ENCODE measurements at regions not wholly inside any gene's neighbourhood (a gene's known extent, or its start where the extent isn't known, plus 50 kb on each side); places are given as distances from the start of the nearest gene placed in this dataset.

- no peaks in the 10 kb centered on the region for H3K79me2 ChIP-seq (ENCODE audit: low read length)
- H3K4me2 ChIP-seq (ENCODE audit: low read depth, low read length, poor library complexity, severe bottlenecking): no peak overlapping the region
- H3K27ac ChIP-seq (ENCODE audit: low read length): no peak overlapping the region
- H3K9me2 ChIP-seq (replicated peaks; ENCODE audit: insufficient read depth, low read length): no peaks in the 10 kb centered on the region
- H3K4me1 ChIP-seq (ENCODE audit: low read length): peaks cover 3% of the 10 kb centered on the region; the same call in 1 of the 2 replicates
- H3K36me3 ChIP-seq (ENCODE audit: insufficient read depth, low read length): no peaks in the 10 kb centered on the region
- peak; percentile 84 for DNase-seq
- H3K9ac ChIP-seq (ENCODE audit: low read length): no peak overlapping the region
- no peak overlapping the region for H3K4me3 ChIP-seq (ENCODE audit: low read length)
- H3K9me3 ChIP-seq (ENCODE audit: low read length): no peaks in the 10 kb centered on the region
- H2AFZ ChIP-seq (ENCODE audit: low read length): no peak overlapping the region
- no peaks in the 10 kb centered on the region for H3K27me3 ChIP-seq (ENCODE audit: low read length)
- no peaks in the 10 kb centered on the region for H4K20me1 ChIP-seq (ENCODE audit: insufficient read depth, low read depth, low read length)
These were observed 261.0 kb upstream of the CXCR4 start for GRCh38 chr2:136378712-136379595.

GRCh38 chr2:136377423-136378382, 259.8 kb upstream of the CXCR4 start:
- Histone ChIP-seq H3K4me1 (ENCODE audit: low read length) (no peaks in the 10 kb centered on the region), H3K4me3 (ENCODE audit: low read length) (no peak overlapping the region), H4K20me1 (ENCODE audit: insufficient read depth, low read depth, low read length) (no peaks in the 10 kb centered on the region), H3K79me2 (ENCODE audit: low read length) (no peaks in the 10 kb centered on the region), H2AFZ (ENCODE audit: low read length) (no peak overlapping the region), H3K27ac (ENCODE audit: low read length) (no peak overlapping the region), H3K27me3 (ENCODE audit: low read length) (no peaks in the 10 kb centered on the region), H3K4me2 (ENCODE audit: low read depth, low read length, poor library complexity, severe bottlenecking) (no peak overlapping the region), H3K9me2 (replicated peaks; ENCODE audit: insufficient read depth, low read length) (no peaks in the 10 kb centered on the region), H3K9me3 (ENCODE audit: low read length) (no peaks in the 10 kb centered on the region), H3K9ac (ENCODE audit: low read length) (no peak overlapping the region), H3K36me3 (ENCODE audit: insufficient read depth, low read length) (no peaks in the 10 kb centered on the region)
- DNase-seq: no peak

GRCh38 chr2:136376798-136377211, 258.9 kb upstream of the CXCR4 start:
- Histone ChIP-seq H3K4me2 (ENCODE audit: low read depth, low read length, poor library complexity, severe bottlenecking) (no peak overlapping the region), H3K9ac (ENCODE audit: low read length) (no peak overlapping the region), H3K36me3 (ENCODE audit: insufficient read depth, low read length) (no peaks in the 10 kb centered on the region), H4K20me1 (ENCODE audit: insufficient read depth, low read depth, low read length) (no peaks in the 10 kb centered on the region), H3K79me2 (ENCODE audit: low read length) (no peaks in the 10 kb centered on the region), H3K27ac (ENCODE audit: low read length) (no peak overlapping the region), H3K4me3 (ENCODE audit: low read length) (no peak overlapping the region), H3K27me3 (ENCODE audit: low read length) (no peaks in the 10 kb centered on the region), H3K9me2 (replicated peaks; ENCODE audit: insufficient read depth, low read length) (no peaks in the 10 kb centered on the region), H2AFZ (ENCODE audit: low read length) (no peak overlapping the region), H3K4me1 (ENCODE audit: low read length) (no peaks in the 10 kb centered on the region), H3K9me3 (ENCODE audit: low read length) (no peaks in the 10 kb centered on the region)
- DNase-seq: no peak

GRCh38 chr2:136376211-136376610, 258.3 kb upstream of the CXCR4 start:
- Histone ChIP-seq H3K27ac (ENCODE audit: low read length) (no peak overlapping the region), H2AFZ (ENCODE audit: low read length) (no peak overlapping the region)
- no peak for DNase-seq

GRCh38 chr2:136375017-136375901, 257.3 kb upstream of the CXCR4 start:
- Histone ChIP-seq H3K4me3 (ENCODE audit: low read length) (no peak overlapping the region), H3K4me2 (ENCODE audit: low read depth, low read length, poor library complexity, severe bottlenecking) (no peak overlapping the region), H3K79me2 (ENCODE audit: low read length) (no peaks in the 10 kb centered on the region), H3K27ac (ENCODE audit: low read length) (no peak overlapping the region), H3K4me1 (ENCODE audit: low read length) (peaks cover under 1% of the 10 kb centered on the region; the same call in 1 of the 2 replicates), H3K36me3 (ENCODE audit: insufficient read depth, low read length) (no peaks in the 10 kb centered on the region), H3K9ac (ENCODE audit: low read length) (no peak overlapping the region), H3K9me2 (replicated peaks; ENCODE audit: insufficient read depth, low read length) (no peaks in the 10 kb centered on the region), H4K20me1 (ENCODE audit: insufficient read depth, low read depth, low read length) (no peaks in the 10 kb centered on the region), H2AFZ (ENCODE audit: low read length) (no peak overlapping the region), H3K27me3 (ENCODE audit: low read length) (no peaks in the 10 kb centered on the region), H3K9me3 (ENCODE audit: low read length) (no peaks in the 10 kb centered on the region)
- no peak for DNase-seq

More at GRCh38 chr2:136376211-136376610, 258.3 kb upstream of the CXCR4 start:
- Histone ChIP-seq H3K4me1 (ENCODE audit: low read length) (no peaks in the 10 kb centered on the region), H3K27me3 (ENCODE audit: low read length) (no peaks in the 10 kb centered on the region), H3K36me3 (ENCODE audit: insufficient read depth, low read length) (no peaks in the 10 kb centered on the region), H3K9me3 (ENCODE audit: low read length) (no peaks in the 10 kb centered on the region), H3K4me3 (ENCODE audit: low read length) (no peak overlapping the region), H3K4me2 (ENCODE audit: low read depth, low read length, poor library complexity, severe bottlenecking) (no peak overlapping the region), H3K9me2 (replicated peaks; ENCODE audit: insufficient read depth, low read length) (no peaks in the 10 kb centered on the region), H4K20me1 (ENCODE audit: insufficient read depth, low read depth, low read length) (no peaks in the 10 kb centered on the region), H3K9ac (ENCODE audit: low read length) (no peak overlapping the region), H3K79me2 (ENCODE audit: low read length) (no peaks in the 10 kb centered on the region)

- Histone ChIP-seq H3K4me3 (ENCODE audit: low read length) (no peak overlapping the region), H2AFZ (ENCODE audit: low read length) (no peak overlapping the region), H4K20me1 (ENCODE audit: insufficient read depth, low read depth, low read length) (no peaks in the 10 kb centered on the region), H3K9me2 (replicated peaks; ENCODE audit: insufficient read depth, low read length) (no peaks in the 10 kb centered on the region), H3K27ac (ENCODE audit: low read length) (no peak overlapping the region), H3K4me2 (ENCODE audit: low read depth, low read length, poor library complexity, severe bottlenecking) (no peak overlapping the region), H3K27me3 (ENCODE audit: low read length) (no peaks in the 10 kb centered on the region), H3K4me1 (ENCODE audit: low read length) (peaks cover 7% of the 10 kb centered on the region; the same call in 1 of the 2 replicates), H3K9ac (ENCODE audit: low read length) (no peak overlapping the region), H3K36me3 (ENCODE audit: insufficient read depth, low read length) (no peaks in the 10 kb centered on the region), H3K9me3 (ENCODE audit: low read length) (no peaks in the 10 kb centered on the region), H3K79me2 (ENCODE audit: low read length) (no peaks in the 10 kb centered on the region)
- DNase-seq: no peak
These were observed 255.9 kb upstream of the CXCR4 start for GRCh38 chr2:136373841-136374240.

- Histone ChIP-seq H3K9me3 (ENCODE audit: low read length) (no peaks in the 10 kb centered on the region), H3K36me3 (ENCODE audit: insufficient read depth, low read length) (no peaks in the 10 kb centered on the region), H3K27me3 (ENCODE audit: low read length) (no peaks in the 10 kb centered on the region), H3K4me1 (ENCODE audit: low read length) (peaks cover 7% of the 10 kb centered on the region; the same call in 1 of the 2 replicates), H3K27ac (ENCODE audit: low read length) (no peak overlapping the region), H3K9ac (ENCODE audit: low read length) (no peak overlapping the region), H2AFZ (ENCODE audit: low read length) (no peak overlapping the region), H3K79me2 (ENCODE audit: low read length) (no peaks in the 10 kb centered on the region), H3K4me2 (ENCODE audit: low read depth, low read length, poor library complexity, severe bottlenecking) (no peak overlapping the region), H3K9me2 (replicated peaks; ENCODE audit: insufficient read depth, low read length) (no peaks in the 10 kb centered on the region), H4K20me1 (ENCODE audit: insufficient read depth, low read depth, low read length) (no peaks in the 10 kb centered on the region), H3K4me3 (ENCODE audit: low read length) (no peak overlapping the region)
- no peak for DNase-seq
These were observed 255.1 kb upstream of the CXCR4 start for GRCh38 chr2:136373029-136373428.
